Right lobe of liver (tissue), 4 donors: ENCODE measurements at regions not wholly inside any gene's neighbourhood (a gene's known extent, or its start where the extent isn't known, plus 50 kb on each side); places are given as distances from the start of the nearest gene placed in this dataset.

Experiments used
- POLR2A ChIP-seq: fragments of 450-650 bp; IDR thresholded peaks from one replicate; pipeline ENCODE4 v1.6.1; 2017; ENCODE audit warnings: antibody characterized with exemption, mild to moderate bottlenecking
- TF ChIP-seq, protein P1 (sequence below), 4 donors: fragments of 200-600 bp in 3 of 4; fragments of 450-650 bp in 1 of 4; IDR thresholded peaks; one replicate each; pipeline versions ENCODE4 v1.5.1 to v1.8.0; 2016 to 2022; ENCODE audit warnings: antibody characterized with exemption in 4 of 4, mild to moderate bottlenecking in 2 of 4
- donor health status: DM: no; HTN: no; CAD: no.
- donor health status: DM: no; HTN: no; CAD: no.
- donor health status: DM: no; HTN: yes; CAD: no.

DNA sequence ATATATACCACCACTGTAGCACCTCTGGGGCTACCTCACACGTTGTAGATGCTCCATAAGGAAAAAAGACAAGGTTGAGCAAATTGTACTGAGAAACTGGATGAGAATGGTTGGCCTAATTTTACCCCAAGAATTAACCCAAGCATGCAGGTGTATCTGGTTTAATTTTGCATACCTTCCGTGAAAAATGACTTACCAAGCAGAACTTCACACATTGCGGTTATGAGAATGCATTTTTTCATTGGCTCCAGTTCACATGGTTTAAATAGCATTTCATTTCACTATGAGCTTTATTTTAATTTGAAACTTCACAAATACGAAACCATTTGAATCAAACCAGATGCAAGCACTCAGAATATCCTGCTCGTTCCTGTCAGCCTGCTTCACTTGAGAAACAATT, 512.2 kb downstream of the LTN1 start:
- TF ChIP-seq, protein P1, sequence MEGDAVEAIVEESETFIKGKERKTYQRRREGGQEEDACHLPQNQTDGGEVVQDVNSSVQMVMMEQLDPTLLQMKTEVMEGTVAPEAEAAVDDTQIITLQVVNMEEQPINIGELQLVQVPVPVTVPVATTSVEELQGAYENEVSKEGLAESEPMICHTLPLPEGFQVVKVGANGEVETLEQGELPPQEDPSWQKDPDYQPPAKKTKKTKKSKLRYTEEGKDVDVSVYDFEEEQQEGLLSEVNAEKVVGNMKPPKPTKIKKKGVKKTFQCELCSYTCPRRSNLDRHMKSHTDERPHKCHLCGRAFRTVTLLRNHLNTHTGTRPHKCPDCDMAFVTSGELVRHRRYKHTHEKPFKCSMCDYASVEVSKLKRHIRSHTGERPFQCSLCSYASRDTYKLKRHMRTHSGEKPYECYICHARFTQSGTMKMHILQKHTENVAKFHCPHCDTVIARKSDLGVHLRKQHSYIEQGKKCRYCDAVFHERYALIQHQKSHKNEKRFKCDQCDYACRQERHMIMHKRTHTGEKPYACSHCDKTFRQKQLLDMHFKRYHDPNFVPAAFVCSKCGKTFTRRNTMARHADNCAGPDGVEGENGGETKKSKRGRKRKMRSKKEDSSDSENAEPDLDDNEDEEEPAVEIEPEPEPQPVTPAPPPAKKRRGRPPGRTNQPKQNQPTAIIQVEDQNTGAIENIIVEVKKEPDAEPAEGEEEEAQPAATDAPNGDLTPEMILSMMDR (IDR thresholded peaks at IDR 0.05) = no peak
- TF ChIP-seq POLR2A = no peak
